A549 (cell line): ENCODE measurements at regions not wholly inside any gene's neighbourhood (a gene's known extent, or its start where the extent isn't known, plus 50 kb on each side); places are given as distances from the start of the nearest gene placed in this dataset.

Experiments
- EP300 ChIP-seq, 2 experiments: fragments of >200 bp; sonication (Bioruptor Twin); formaldehyde crosslinking; IDR thresholded peaks; 2 replicates in 1 of 2; 3 replicates in 1 of 2; pipeline ENCODE4 v1.6.1; 2016 to 2017
- FOSL2 ChIP-seq, 2 experiments: fragments of 450-650 bp in 1 of 2; fragments of >200 bp in 1 of 2; sonication (Bioruptor Twin) in 1 of 2; formaldehyde crosslinking; IDR thresholded peaks; 2 replicates each; pipeline versions ENCODE4 v1.5.0 to v1.6.1; 2016 to 2020; ENCODE audit warnings: mild to moderate bottlenecking in 1 of 2, moderate library complexity in 1 of 2
- FOXS1 ChIP-seq: fragments of 250-450 bp; sonication (Bioruptor Pico); IDR thresholded peaks from 2 replicates; pipeline ENCODE4 v1.5.0; 2020; ENCODE audit warnings: mild to moderate bottlenecking, moderate library complexity
- JUN ChIP-seq, 2 experiments: fragments of >200 bp; sonication (Bioruptor Twin); formaldehyde crosslinking; IDR thresholded peaks; 2 replicates in 1 of 2; 3 replicates in 1 of 2; pipeline ENCODE4 v1.6.1; 2016 to 2017
- KDM1A ChIP-seq: fragments of 200-600 bp; sonication (generic); IDR thresholded peaks from 2 replicates; pipeline ENCODE4 v1.6.1; 2016; ENCODE audit warnings: low read depth, mild to moderate bottlenecking
- MAFK ChIP-seq: fragments of 450-650 bp; IDR thresholded peaks from 2 replicates; pipeline ENCODE4 v1.6.1; 2014; ENCODE audit not compliant: partially characterized antibody
- POLR2A ChIP-seq: IDR thresholded peaks from 2 replicates; pipeline ENCODE4 v1.6.1; 2012; ENCODE audit warnings: mild to moderate bottlenecking, low read length
- RCOR1 ChIP-seq: fragments of 150-350 bp; IDR thresholded peaks from 2 replicates; pipeline ENCODE4 v1.6.1; 2014; ENCODE audit warnings: antibody characterized with exemption, low read length, low read depth
- RNF2 ChIP-seq: fragments of 200-600 bp; sonication (generic); IDR thresholded peaks from 2 replicates; pipeline ENCODE4 v1.6.1; 2016; ENCODE audit warnings: low read depth, mild to moderate bottlenecking, antibody characterized with exemption, moderate library complexity, borderline replicate concordance
- TF ChIP-seq, protein P1 (sequence below): fragments of >200 bp; sonication (Bioruptor Twin); formaldehyde crosslinking; IDR thresholded peaks from 3 replicates; pipeline ENCODE4 v1.6.1; 2016
- TF ChIP-seq, protein P2 (sequence below): fragments of >200 bp; sonication (Bioruptor Twin); formaldehyde crosslinking; IDR thresholded peaks from 3 replicates; pipeline ENCODE4 v1.5.1; 2016
- TF ChIP-seq, protein P3 (sequence below): IDR thresholded peaks from 2 replicates; pipeline ENCODE4 v1.6.1; 2012

DNA sequence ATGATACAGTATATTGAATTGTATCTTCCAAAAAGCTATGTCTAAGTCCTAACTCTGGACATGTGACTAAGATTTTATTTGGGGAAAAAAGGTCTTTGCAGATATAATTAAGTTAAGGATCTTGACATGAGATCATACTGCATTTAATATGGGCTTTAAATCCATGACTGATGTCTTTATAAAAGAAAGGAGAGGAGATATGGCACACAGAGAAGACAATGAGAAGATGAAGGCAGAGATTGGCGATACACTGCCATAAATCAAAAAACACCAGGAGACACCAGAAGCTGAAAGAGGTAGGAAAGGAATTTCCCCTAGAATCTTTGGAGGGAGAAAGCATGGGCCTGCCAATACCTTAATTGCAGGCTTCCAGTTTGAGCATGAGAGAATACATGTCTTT lies 1450.2 kb downstream of the HACE1 start:
- TF ChIP-seq, protein P1, sequence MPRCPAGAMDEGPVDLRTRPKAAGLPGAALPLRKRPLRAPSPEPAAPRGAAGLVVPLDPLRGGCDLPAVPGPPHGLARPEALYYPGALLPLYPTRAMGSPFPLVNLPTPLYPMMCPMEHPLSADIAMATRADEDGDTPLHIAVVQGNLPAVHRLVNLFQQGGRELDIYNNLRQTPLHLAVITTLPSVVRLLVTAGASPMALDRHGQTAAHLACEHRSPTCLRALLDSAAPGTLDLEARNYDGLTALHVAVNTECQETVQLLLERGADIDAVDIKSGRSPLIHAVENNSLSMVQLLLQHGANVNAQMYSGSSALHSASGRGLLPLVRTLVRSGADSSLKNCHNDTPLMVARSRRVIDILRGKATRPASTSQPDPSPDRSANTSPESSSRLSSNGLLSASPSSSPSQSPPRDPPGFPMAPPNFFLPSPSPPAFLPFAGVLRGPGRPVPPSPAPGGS, result no peak
- TF ChIP-seq, protein P2, sequence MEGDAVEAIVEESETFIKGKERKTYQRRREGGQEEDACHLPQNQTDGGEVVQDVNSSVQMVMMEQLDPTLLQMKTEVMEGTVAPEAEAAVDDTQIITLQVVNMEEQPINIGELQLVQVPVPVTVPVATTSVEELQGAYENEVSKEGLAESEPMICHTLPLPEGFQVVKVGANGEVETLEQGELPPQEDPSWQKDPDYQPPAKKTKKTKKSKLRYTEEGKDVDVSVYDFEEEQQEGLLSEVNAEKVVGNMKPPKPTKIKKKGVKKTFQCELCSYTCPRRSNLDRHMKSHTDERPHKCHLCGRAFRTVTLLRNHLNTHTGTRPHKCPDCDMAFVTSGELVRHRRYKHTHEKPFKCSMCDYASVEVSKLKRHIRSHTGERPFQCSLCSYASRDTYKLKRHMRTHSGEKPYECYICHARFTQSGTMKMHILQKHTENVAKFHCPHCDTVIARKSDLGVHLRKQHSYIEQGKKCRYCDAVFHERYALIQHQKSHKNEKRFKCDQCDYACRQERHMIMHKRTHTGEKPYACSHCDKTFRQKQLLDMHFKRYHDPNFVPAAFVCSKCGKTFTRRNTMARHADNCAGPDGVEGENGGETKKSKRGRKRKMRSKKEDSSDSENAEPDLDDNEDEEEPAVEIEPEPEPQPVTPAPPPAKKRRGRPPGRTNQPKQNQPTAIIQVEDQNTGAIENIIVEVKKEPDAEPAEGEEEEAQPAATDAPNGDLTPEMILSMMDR, result no peak
- TF ChIP-seq RNF2 (no peak), JUN (IDR thresholded peaks at IDR 0.05) (no peak), POLR2A (no peak), EP300 (IDR thresholded peaks at IDR 0.05) (no peak), MAFK (no peak), FOSL2 (IDR thresholded peaks at IDR 0.05) (no peak), FOSL2 (CRISPR knock-in tag; IDR thresholded peaks at IDR 0.05) (no peak), RCOR1 (no peak), FOXS1 (CRISPR knock-in tag) (no peak), KDM1A (no peak)
- TF ChIP-seq, protein P3, sequence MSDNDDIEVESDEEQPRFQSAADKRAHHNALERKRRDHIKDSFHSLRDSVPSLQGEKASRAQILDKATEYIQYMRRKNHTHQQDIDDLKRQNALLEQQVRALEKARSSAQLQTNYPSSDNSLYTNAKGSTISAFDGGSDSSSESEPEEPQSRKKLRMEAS, result no peak
